ENCODE measurements at regions not wholly inside any gene's neighbourhood (a gene's known extent, or its start where the extent isn't known, plus 50 kb on each side); places are given as distances from the start of the nearest gene placed in this dataset.
"Not testable (repeated sequence)": the region's sequence is repeated elsewhere in the genome, so short reads cannot be mapped to it uniquely, and the experiment has no call there.

GRCh38 chr2:226190479-226191252 is 609.0 kb downstream of the IRS1 start:
- no peak for DNase-seq (ENCODE audit: low spot score)

GRCh38 chr2:226189061-226189460 is 610.6 kb downstream of the IRS1 start:
- DNase-seq (ENCODE audit: low spot score) = no peak

GRCh38 chr2:226187616-226188015 is 612.0 kb downstream of the IRS1 start:
- no peak for DNase-seq (ENCODE audit: low spot score)

- no peak for DNase-seq (ENCODE audit: low spot score)
Measured at GRCh38 chr2:226187156-226187555, 612.5 kb downstream of the IRS1 start.

GRCh38 chr2:226185616-226186211 is 613.9 kb downstream of the IRS1 start:
- DNase-seq (ENCODE audit: low spot score) = no peak

- no peak for DNase-seq (ENCODE audit: low spot score)
Measured at GRCh38 chr2:226184940-226185615, 614.5 kb downstream of the IRS1 start.

- no peak for DNase-seq (ENCODE audit: low spot score)
Measured at GRCh38 chr2:226184540-226184939, 615.1 kb downstream of the IRS1 start.

- DNase-seq (ENCODE audit: low spot score) = no peak
Measured at GRCh38 chr2:226183550-226183949, 616.1 kb downstream of the IRS1 start.

- no peak for DNase-seq (ENCODE audit: low spot score)
Measured at GRCh38 chr2:226183033-226183432, 616.6 kb downstream of the IRS1 start.

GRCh38 chr2:226181909-226182308 is 617.7 kb downstream of the IRS1 start:
- no peak for DNase-seq (ENCODE audit: low spot score)

- no peak for DNase-seq (ENCODE audit: low spot score)
Measured at GRCh38 chr2:226180281-226180884, 619.2 kb downstream of the IRS1 start.

GRCh38 chr2:226179010-226179409 is 620.6 kb downstream of the IRS1 start:
- DNase-seq (ENCODE audit: low spot score) = no peak

- no peak for DNase-seq (ENCODE audit: low spot score)
Measured at GRCh38 chr2:226176283-226176984, 623.2 kb downstream of the IRS1 start.

GRCh38 chr2:226174390-226174789 is 625.2 kb downstream of the IRS1 start:
- no peak for DNase-seq (ENCODE audit: low spot score)

- DNase-seq (ENCODE audit: low spot score) = no peak
Measured at GRCh38 chr2:226172939-226173338, 626.7 kb downstream of the IRS1 start.

GRCh38 chr2:226172309-226172708 is 627.3 kb downstream of the IRS1 start:
- DNase-seq (ENCODE audit: low spot score) = no peak

- no peak for DNase-seq (ENCODE audit: low spot score)
Measured at GRCh38 chr2:226169751-226170581, 629.7 kb downstream of the IRS1 start.

- no peak for DNase-seq (ENCODE audit: low spot score)
Measured at GRCh38 chr2:226168496-226169160, 631.0 kb downstream of the IRS1 start.

- no peak for DNase-seq (ENCODE audit: low spot score)
Measured at GRCh38 chr2:226164512-226164911, 635.1 kb downstream of the IRS1 start.

GRCh38 chr2:226160617-226161016 is 639.0 kb downstream of the IRS1 start:
- DNase-seq (ENCODE audit: low spot score) = not testable (repeated sequence)

Measured in CD4-positive, alpha-beta T cell treated with Interleukin-15 for 4 hours (primary cell).